SK-N-SH (cell line): ENCODE measurements at regions not wholly inside any gene's neighbourhood (a gene's known extent, or its start where the extent isn't known, plus 50 kb on each side); places are given as distances from the start of the nearest gene placed in this dataset.

ENCODE experiments used
- CTCF ChIA-PET: fragments of 300-600, 350-600 bp; formaldehyde crosslinking; extraction: SDS; loops from one replicate; lab custom pipeline; 2021; lab: Yijun Ruan, JAX
- POLR2A ChIA-PET: fragments of 350-600 bp; sonication (Branson Sonifier 250); formaldehyde crosslinking; extraction: SDS; loops from one replicate; lab custom pipeline; 2020; ENCODE audit warnings: antibody characterized with exemption, inconsistent platforms; lab: Yijun Ruan, JAX
- DNase-seq: peaks from one replicate; pipeline ENCODE4 v3.0.0; 2012
- H2AFZ ChIP-seq: fragments of 200-600 bp; sonication (generic); 2 replicates; pipeline ENCODE4 v1.8.1; 2016; ENCODE audit warnings: antibody characterized with exemption, mild to moderate bottlenecking, low read depth
- H3F3A ChIP-seq: fragments of 200-600 bp; sonication (generic); replicated peaks from 2 replicates; pipeline ENCODE3; 2016; ENCODE audit warnings: antibody characterized with exemption, mild to moderate bottlenecking; ENCODE audit not compliant: insufficient read depth
- H3K27ac ChIP-seq, 2 experiments: fragments of 200-500 bp in 1 of 2; fragments of 200-600 bp in 1 of 2; sonication (Bioruptor generic) in 1 of 2; sonication (generic), shearing (Covaris generic) in 1 of 2; 2 replicates each; pipeline versions ENCODE4 v1.5.1 to v1.6.1; 2014 to 2016; ENCODE audit warnings: low read depth in 2 of 2, inconsistent platforms in 1 of 2, low read length in 1 of 2, mild to moderate bottlenecking in 1 of 2, mixed read lengths in 1 of 2
- H3K27me3 ChIP-seq: fragments of 200-600 bp; sonication (generic), shearing (Covaris generic); 2 replicates; pipeline ENCODE4 v1.6.1; 2016; ENCODE audit warnings: mixed run types; ENCODE audit not compliant: insufficient read depth
- H3K36me3 ChIP-seq, 2 experiments: fragments of 200-500 bp in 1 of 2; fragments of 200-600 bp in 1 of 2; sonication (Bioruptor generic) in 1 of 2; sonication (generic) in 1 of 2; replicated peaks in 1 of 2; 2 replicates each; pipeline versions ENCODE3 to v1.5.1; 2014 to 2016; ENCODE audit warnings: low read length in 1 of 2, mild to moderate bottlenecking in 1 of 2; ENCODE audit not compliant: insufficient read depth in 2 of 2, control insufficient read depth in 1 of 2
- H3K4me1 ChIP-seq, 2 experiments: fragments of 200-500 bp in 1 of 2; fragments of 200-600 bp in 1 of 2; sonication (Bioruptor generic) in 1 of 2; sonication (generic), shearing (Covaris generic) in 1 of 2; 2 replicates each; pipeline versions ENCODE4 v1.5.1 to v1.6.1; 2014 to 2016; ENCODE audit warnings: low read depth in 1 of 2, low read length in 1 of 2, mixed run types in 1 of 2; ENCODE audit not compliant: insufficient read depth in 2 of 2, control insufficient read depth in 1 of 2
- H3K4me2 ChIP-seq: fragments of 200-600 bp; sonication (generic), shearing (Covaris generic); 2 replicates; pipeline ENCODE4 v1.6.1; 2017; ENCODE audit warnings: mixed run types
- H3K4me3 ChIP-seq, 2 experiments: fragments of 200-500 bp in 1 of 2; fragments of 200-600 bp in 1 of 2; sonication (Bioruptor generic) in 1 of 2; sonication (generic), shearing (Covaris generic) in 1 of 2; 2 replicates each; pipeline versions ENCODE4 v1.5.1 to v1.8.1; 2014 to 2016; ENCODE audit warnings: low read depth in 2 of 2, inconsistent platforms in 1 of 2, low read length in 1 of 2, mild to moderate bottlenecking in 1 of 2, mixed read lengths in 1 of 2, moderate library complexity in 1 of 2
- H3K79me2 ChIP-seq: fragments of 200-600 bp; sonication (generic); 2 replicates; pipeline ENCODE4 v1.8.1; 2017; ENCODE audit warnings: mild to moderate bottlenecking; ENCODE audit not compliant: insufficient read depth
- H3K9ac ChIP-seq: fragments of 200-600 bp; sonication (generic); 2 replicates; pipeline ENCODE4 v1.6.1; 2017; ENCODE audit warnings: mixed run types
- H3K9me2 ChIP-seq: fragments of 200-600 bp; sonication (generic); 2 replicates; pipeline ENCODE4 v1.6.1; 2017; ENCODE audit warnings: mixed run types
- H3K9me3 ChIP-seq: fragments of 200-600 bp; sonication (generic); 2 replicates; pipeline ENCODE4 v1.6.1; 2017; ENCODE audit warnings: mixed run types, mild to moderate bottlenecking, moderate library complexity
- H4K20me1 ChIP-seq: fragments of 200-600 bp; sonication (generic); 2 replicates; pipeline ENCODE4 v1.6.1; 2017; ENCODE audit warnings: mild to moderate bottlenecking, mixed run types; ENCODE audit not compliant: insufficient read depth
- CHD2 ChIP-seq: fragments of 150-350 bp; IDR thresholded peaks from 2 replicates; pipeline ENCODE4 v1.6.1; 2018; ENCODE audit warnings: low read length; ENCODE audit not compliant: partially characterized antibody
- ELF1 ChIP-seq: IDR thresholded peaks from 2 replicates; pipeline ENCODE4 v1.4.0; 2012
- EZH2phosphoT487 ChIP-seq: fragments of 200-600 bp; sonication (generic); IDR thresholded peaks from 2 replicates; pipeline ENCODE4 v1.6.1; 2017; ENCODE audit warnings: low read depth, mixed run types, mild to moderate bottlenecking, antibody characterized with exemption, moderate library complexity, borderline replicate concordance
- FOSL2 ChIP-seq: IDR thresholded peaks from 2 replicates; pipeline ENCODE4 v1.4.0; 2012; ENCODE audit warnings: low read depth, mild to moderate bottlenecking, moderate library complexity, borderline replicate concordance
- FOXM1 ChIP-seq: IDR thresholded peaks from 2 replicates; pipeline ENCODE4 v1.4.0; 2012; ENCODE audit warnings: low read depth, mild to moderate bottlenecking
- GABPA ChIP-seq: IDR thresholded peaks from 2 replicates; pipeline ENCODE4 v1.4.0; 2012; ENCODE audit warnings: low read depth, mild to moderate bottlenecking
- GATA2 ChIP-seq: sonication (generic); formaldehyde crosslinking; IDR thresholded peaks from 2 replicates; pipeline ENCODE4 v1.5.0; 2020; ENCODE audit warnings: mild to moderate bottlenecking, missing genetic modification reagents
- JUND ChIP-seq: IDR thresholded peaks from 2 replicates; pipeline ENCODE4 v1.4.0; 2012
- POLR2AphosphoS5 ChIP-seq: IDR thresholded peaks from 2 replicates; pipeline ENCODE4 v1.6.1; 2012; ENCODE audit warnings: low read depth, low read length
- RCOR1 ChIP-seq: fragments of 150-350 bp; IDR thresholded peaks from 2 replicates; pipeline ENCODE4 v1.6.1; 2017; ENCODE audit warnings: antibody characterized with exemption, low read length
- SMC3 ChIP-seq: IDR thresholded peaks from 2 replicates; pipeline ENCODE4 v1.6.1; 2012; ENCODE audit warnings: low read depth, low read length, improper control_type of control experiment
- TEAD4 ChIP-seq: IDR thresholded peaks from 2 replicates; pipeline ENCODE4 v1.4.0; 2012; ENCODE audit warnings: mild to moderate bottlenecking, borderline replicate concordance; ENCODE audit not compliant: insufficient read depth
- WGBS: methylation state at CpG from one replicate; pipeline ENCODE4 v1.1.6; 2017; ENCODE audit warnings: low lambda C conversion rate; 5-methylcytosine and 5-hydroxymethylcytosine counted together
- TF ChIP-seq, protein P1 (sequence below): fragments of 150-350 bp; IDR thresholded peaks from 2 replicates; pipeline ENCODE4 v1.6.1; 2016; ENCODE audit warnings: mild to moderate bottlenecking, low read depth, low read length
- TF ChIP-seq, protein P2 (sequence below): IDR thresholded peaks from 2 replicates; pipeline ENCODE4 v1.4.0; 2012; ENCODE audit warnings: low read depth, borderline replicate concordance

DNA sequence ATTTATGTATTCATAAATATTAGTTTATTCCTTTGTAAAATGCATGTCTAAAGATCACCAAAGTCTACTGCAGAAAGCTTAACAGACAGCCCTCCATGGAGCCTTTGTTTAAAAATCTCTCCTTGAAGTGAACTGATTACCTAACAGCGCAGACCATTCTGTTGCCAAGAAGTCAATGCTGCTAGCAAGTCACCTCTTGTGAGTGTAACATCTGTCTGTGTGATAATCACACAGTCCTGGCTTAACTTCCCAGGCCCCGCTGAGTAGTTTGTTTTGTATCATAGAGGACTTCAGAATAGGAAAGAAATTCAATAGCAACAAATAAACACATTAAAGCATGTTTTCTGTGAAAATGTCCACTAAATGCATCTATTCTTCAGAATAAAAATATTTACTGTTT is 435.3 kb upstream of the IGFBP3 start:
- POLR2A ChIA-PET, result no interaction called here
- Histone ChIP-seq H3K9me3 (peaks cover 3% of the 10 kb centered on the region; the same call in 1 of the 2 replicates), H3F3A (no peaks in the 10 kb centered on the region), H3K9ac (no peak overlapping the region)
- TF ChIP-seq, protein P1, sequence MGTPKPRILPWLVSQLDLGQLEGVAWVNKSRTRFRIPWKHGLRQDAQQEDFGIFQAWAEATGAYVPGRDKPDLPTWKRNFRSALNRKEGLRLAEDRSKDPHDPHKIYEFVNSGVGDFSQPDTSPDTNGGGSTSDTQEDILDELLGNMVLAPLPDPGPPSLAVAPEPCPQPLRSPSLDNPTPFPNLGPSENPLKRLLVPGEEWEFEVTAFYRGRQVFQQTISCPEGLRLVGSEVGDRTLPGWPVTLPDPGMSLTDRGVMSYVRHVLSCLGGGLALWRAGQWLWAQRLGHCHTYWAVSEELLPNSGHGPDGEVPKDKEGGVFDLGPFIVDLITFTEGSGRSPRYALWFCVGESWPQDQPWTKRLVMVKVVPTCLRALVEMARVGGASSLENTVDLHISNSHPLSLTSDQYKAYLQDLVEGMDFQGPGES, result no peak
- TF ChIP-seq EZH2phosphoT487 (no peak), CHD2 (no peak), GABPA (no peak), SMC3 (no peak), GATA2 (CRISPR knock-in tag) (no peak), JUND (no peak), FOXM1 (no peak), FOSL2 (no peak), TEAD4 (no peak), POLR2AphosphoS5 (no peak), ELF1 (no peak)
- TF ChIP-seq, protein P2, sequence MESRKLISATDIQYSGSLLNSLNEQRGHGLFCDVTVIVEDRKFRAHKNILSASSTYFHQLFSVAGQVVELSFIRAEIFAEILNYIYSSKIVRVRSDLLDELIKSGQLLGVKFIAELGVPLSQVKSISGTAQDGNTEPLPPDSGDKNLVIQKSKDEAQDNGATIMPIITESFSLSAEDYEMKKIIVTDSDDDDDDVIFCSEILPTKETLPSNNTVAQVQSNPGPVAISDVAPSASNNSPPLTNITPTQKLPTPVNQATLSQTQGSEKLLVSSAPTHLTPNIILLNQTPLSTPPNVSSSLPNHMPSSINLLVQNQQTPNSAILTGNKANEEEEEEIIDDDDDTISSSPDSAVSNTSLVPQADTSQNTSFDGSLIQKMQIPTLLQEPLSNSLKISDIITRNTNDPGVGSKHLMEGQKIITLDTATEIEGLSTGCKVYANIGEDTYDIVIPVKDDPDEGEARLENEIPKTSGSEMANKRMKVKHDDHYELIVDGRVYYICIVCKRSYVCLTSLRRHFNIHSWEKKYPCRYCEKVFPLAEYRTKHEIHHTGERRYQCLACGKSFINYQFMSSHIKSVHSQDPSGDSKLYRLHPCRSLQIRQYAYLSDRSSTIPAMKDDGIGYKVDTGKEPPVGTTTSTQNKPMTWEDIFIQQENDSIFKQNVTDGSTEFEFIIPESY, result no peak
- TF ChIP-seq, all 33 proteins: peak for 0
- H3K4me3 ChIP-seq, result no peak overlapping the region
- no peaks in the 10 kb centered on the region for H3K9me2 ChIP-seq
- no peaks in the 10 kb centered on the region for H4K20me1 ChIP-seq
- CTCF ChIA-PET, result interaction anchor here (0.9 to 4.6 kb wide), 7 partner anchors 8 to 824 kb away, joined by 3 to 47 read pairs (median 6); partner anchors contain the start of gene IGFBP3
- H3K27ac ChIP-seq, result no peak overlapping the region
- DNase-seq, result no peak
- no peaks in the 10 kb centered on the region for H3K36me3 ChIP-seq
- no peak overlapping the region for H2AFZ ChIP-seq
- H3K4me1 ChIP-seq, result no peaks in the 10 kb centered on the region
- WGBS, result 93% methylated on average over 2 of the region's 2 CpGs
- no peaks in the 10 kb centered on the region for H3K27me3 ChIP-seq
- no peak overlapping the region for H3K4me2 ChIP-seq
- H3K79me2 ChIP-seq, result no peaks in the 10 kb centered on the region

DNA sequence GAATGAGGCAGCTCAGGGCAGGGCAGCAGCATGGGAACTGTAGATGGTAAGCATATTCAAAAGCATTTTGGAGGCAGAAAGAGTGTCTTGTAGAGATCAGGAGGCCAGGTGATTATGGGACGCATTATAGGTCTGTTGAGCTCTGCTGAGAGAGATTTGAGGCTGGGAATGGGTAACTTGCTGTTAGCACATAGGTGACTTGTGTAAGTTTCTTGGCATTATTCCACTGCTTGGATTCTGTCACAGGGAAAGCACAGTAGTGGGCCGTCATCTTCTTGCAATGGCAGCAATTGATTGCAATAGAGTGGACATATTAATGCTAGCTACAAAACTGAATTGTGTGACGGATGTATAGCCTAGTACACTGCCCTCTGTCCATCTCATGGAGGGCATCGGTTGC is 434.3 kb upstream of the IGFBP3 start:
- no peak overlapping the region for H3K4me3 ChIP-seq
- H3K4me1 ChIP-seq, result peaks cover 0 to 5% of the 10 kb centered on the region in 2 experiments; a peak in 3 of 4 replicates
- 89% methylated on average over 4 of the region's 4 CpGs for WGBS
- ChIA-PET POLR2A (no interaction called here), CTCF (interaction anchor here (0.9 to 4.6 kb wide), 5 partner anchors 9 to 733 kb away, joined by 3 to 47 read pairs (median 6); partner anchors contain the start of gene IGFBP3)
- no peak overlapping the region for H3K9ac ChIP-seq
- H3F3A ChIP-seq, result no peaks in the 10 kb centered on the region
- no peaks in the 10 kb centered on the region for H3K79me2 ChIP-seq
- no peak overlapping the region for H3K27ac ChIP-seq
- no peak overlapping the region for H3K4me2 ChIP-seq
- peaks cover 3% of the 10 kb centered on the region; the same call in 1 of the 2 replicates for H3K9me3 ChIP-seq
- H4K20me1 ChIP-seq, result no peaks in the 10 kb centered on the region
- no peak for TF ChIP-seq RCOR1
- no peaks in the 10 kb centered on the region for H3K36me3 ChIP-seq
- no peaks in the 10 kb centered on the region for H3K9me2 ChIP-seq
- DNase-seq, result no peak
- no peak overlapping the region for H2AFZ ChIP-seq
- H3K27me3 ChIP-seq, result no peaks in the 10 kb centered on the region
